Neuronal stem cell (in vitro differentiated cells): ENCODE measurements at regions not wholly inside any gene's neighbourhood (a gene's known extent, or its start where the extent isn't known, plus 50 kb on each side); places are given as distances from the start of the nearest gene placed in this dataset.

ENCODE experiments used
- DNase-seq: peaks from one replicate; pipeline ENCODE4 v3.0.0-alpha.2; 2013; ENCODE audit warnings: low spot score
- H2AFZ ChIP-seq: one replicate; pipeline ENCODE4 v1.6.1; 2013; ENCODE audit warnings: mild to moderate bottlenecking, low read length, inconsistent platforms
- H2AK5ac ChIP-seq: 2 replicates; pipeline ENCODE4 v1.6.1; 2013; ENCODE audit warnings: low read depth, mild to moderate bottlenecking, inconsistent platforms, low read length, moderate library complexity, mixed read lengths
- H2BK120ac ChIP-seq: 2 replicates; pipeline ENCODE4 v1.6.1; 2013; ENCODE audit warnings: low read depth, mild to moderate bottlenecking, inconsistent platforms, low read length, moderate library complexity, mixed read lengths
- H2BK12ac ChIP-seq: one replicate; pipeline ENCODE4 v1.6.1; 2013; ENCODE audit warnings: low read length, inconsistent platforms
- H2BK15ac ChIP-seq: 2 replicates; pipeline ENCODE4 v1.6.1; 2013; ENCODE audit warnings: mild to moderate bottlenecking, low read length, inconsistent platforms, mixed read lengths
- H2BK5ac ChIP-seq: one replicate; pipeline ENCODE4 v1.6.1; 2013; ENCODE audit warnings: inconsistent platforms, mild to moderate bottlenecking, low read length, moderate library complexity
- H3K14ac ChIP-seq: one replicate; pipeline ENCODE4 v1.6.1; 2013; ENCODE audit warnings: low read length, inconsistent platforms
- H3K18ac ChIP-seq: 2 replicates; pipeline ENCODE4 v1.6.1; 2013; ENCODE audit warnings: low read length, inconsistent platforms
- H3K23ac ChIP-seq: 2 replicates; pipeline ENCODE4 v1.6.1; 2013; ENCODE audit warnings: low read depth, mild to moderate bottlenecking, mixed read lengths, low read length, inconsistent platforms; ENCODE audit not compliant: poor library complexity
- H3K27ac ChIP-seq: replicated peaks from 3 replicates; pipeline ENCODE4 v1.5.1; 2013; ENCODE audit warnings: low read length, inconsistent platforms
- H3K27me3 ChIP-seq, 3 experiments: 2 replicates each; pipeline ENCODE4 v1.6.1; 2013; ENCODE audit warnings: low read length in 3 of 3, mild to moderate bottlenecking in 2 of 3, inconsistent platforms in 1 of 3, low read depth in 1 of 3, mixed read lengths in 1 of 3, moderate library complexity in 1 of 3; ENCODE audit not compliant: control insufficient read depth in 3 of 3, insufficient read depth in 3 of 3
- H3K36me3 ChIP-seq, 2 donors: replicated peaks in 1 of 2; 2 replicates each; pipeline ENCODE4 v1.6.1; 2013; ENCODE audit warnings: low read length in 2 of 2; ENCODE audit not compliant: control insufficient read depth in 2 of 2, insufficient read depth in 2 of 2
- H3K4ac ChIP-seq: 2 replicates; pipeline ENCODE4 v1.6.1; 2013; ENCODE audit warnings: inconsistent platforms, mild to moderate bottlenecking, low read length, moderate library complexity
- H3K4me1 ChIP-seq, 2 donors: 1 replicate in 1 of 2; 2 replicates in 1 of 2; pipeline ENCODE4 v1.6.1; 2013; ENCODE audit warnings: low read length in 2 of 2, low read depth in 1 of 2; ENCODE audit not compliant: control insufficient read depth in 2 of 2, insufficient read depth in 1 of 2
- H3K4me2 ChIP-seq: one replicate; pipeline ENCODE4 v1.6.1; 2013; ENCODE audit warnings: mild to moderate bottlenecking, low read length, inconsistent platforms; ENCODE audit not compliant: insufficient read depth, poor library complexity, severe bottlenecking
- H3K4me3 ChIP-seq, 2 donors: 2 replicates each; pipeline ENCODE4 v1.5.1; 2013; ENCODE audit warnings: low read length in 2 of 2, mild to moderate bottlenecking in 2 of 2, inconsistent platforms in 1 of 2, moderate library complexity in 1 of 2
- H3K79me1 ChIP-seq: one replicate; pipeline ENCODE4 v1.6.1; 2013; ENCODE audit warnings: low read depth, mild to moderate bottlenecking, inconsistent platforms, low read length, moderate library complexity
- H3K9ac ChIP-seq: one replicate; pipeline ENCODE4 v1.6.1; 2013; ENCODE audit warnings: mild to moderate bottlenecking, low read depth, low read length, inconsistent platforms; ENCODE audit not compliant: poor library complexity
- H3K9me3 ChIP-seq, 2 donors: replicated peaks in 1 of 2; 2 replicates each; pipeline versions ENCODE3 to v1.6.1; 2013; ENCODE audit warnings: low read length in 2 of 2, mild to moderate bottlenecking in 2 of 2, inconsistent platforms in 1 of 2, low read depth in 1 of 2, mixed read lengths in 1 of 2, moderate library complexity in 1 of 2; ENCODE audit not compliant: control insufficient read depth in 2 of 2, insufficient read depth in 1 of 2
- H4K8ac ChIP-seq: one replicate; pipeline ENCODE4 v1.6.1; 2013; ENCODE audit warnings: low read depth, mild to moderate bottlenecking, inconsistent platforms, low read length, moderate library complexity
- H4K91ac ChIP-seq: one replicate; pipeline ENCODE4 v1.6.1; 2013; ENCODE audit warnings: low read length, low read depth, mild to moderate bottlenecking, inconsistent platforms; ENCODE audit not compliant: poor library complexity
- WGBS, 2 donors: extraction: QIAGEN DNeasy Blood & Tissue Kit; methylation state at CpG; one replicate each; pipeline ENCODE4 v1.1.7; 2013; ENCODE audit warnings: missing lambda C conversion rate in 2 of 2, mixed read lengths in 1 of 2; ENCODE audit not compliant: insufficient read length in 2 of 2, insufficient replicate concordance in 1 of 2; ENCODE audit errors: extremely low coverage in 2 of 2; 5-methylcytosine and 5-hydroxymethylcytosine counted together

GRCh38 chr11:16630651-16631050 is 107.8 kb upstream of the C11orf58 start:
- Histone ChIP-seq H2AK5ac (no peak overlapping the region), H3K18ac (no peak overlapping the region), H3K27me3 (no peaks in the 10 kb centered on the region), H3K4ac (no peak overlapping the region), H3K4me3 (no peak overlapping the region), H2BK15ac (no peak overlapping the region), H3K14ac (no peak overlapping the region), H2BK12ac (no peak overlapping the region), H2AFZ (no peak overlapping the region), H3K79me1 (no peaks in the 10 kb centered on the region), H4K91ac (no peak overlapping the region), H3K9ac (no peak overlapping the region), H3K9me3 (peaks cover 0 to 5% of the 10 kb centered on the region in 2 donors), H3K4me1 (no peaks in the 10 kb centered on the region), H3K23ac (no peak overlapping the region), H2BK5ac (no peak overlapping the region), H3K36me3 (no peaks in the 10 kb centered on the region), H2BK120ac (no peak overlapping the region), H3K27ac (no peak overlapping the region), H4K8ac (no peak overlapping the region), H3K4me2 (no peak overlapping the region)
- no peak for DNase-seq

GRCh38 chr11:16618431-16618830 is 120.0 kb upstream of the C11orf58 start:
- Histone ChIP-seq H3K27me3 (peaks cover 0 to 39% (median under 1%) of the 10 kb centered on the region in 3 experiments), H3K9me3 (no peaks in the 10 kb centered on the region), H3K14ac (no peak overlapping the region), H2BK120ac (no peak overlapping the region), H2AK5ac (no peak overlapping the region), H4K8ac (no peak overlapping the region), H4K91ac (no peak overlapping the region), H3K36me3 (no peaks in the 10 kb centered on the region), H3K79me1 (peaks cover under 1% of the 10 kb centered on the region), H3K4me2 (no peak overlapping the region), H2BK15ac (no peak overlapping the region), H2BK12ac (no peak overlapping the region), H2BK5ac (no peak overlapping the region), H3K4me3 (no peak overlapping the region), H2AFZ (no peak overlapping the region), H3K23ac (no peak overlapping the region), H3K4me1 (peaks cover 0 to under 1% of the 10 kb centered on the region in 2 donors), H3K9ac (no peak overlapping the region), H3K27ac (no peak overlapping the region), H3K18ac (no peak overlapping the region), H3K4ac (no peak overlapping the region)
- WGBS, 2 donors = 100% methylated on average over 1 of the region's 5 CpGs; no CpG with 5 or more reads in 1 of the 2 donors
- DNase-seq = no peak

GRCh38 chr11:16615480-16615879 is 123.0 kb upstream of the C11orf58 start:
- Histone ChIP-seq H3K18ac (no peak overlapping the region), H3K9ac (no peak overlapping the region), H3K4me1 (peaks cover 8 to 9% of the 10 kb centered on the region in 2 donors), H4K91ac (no peak overlapping the region), H3K27ac (no peak overlapping the region), H2AFZ (no peak overlapping the region), H3K9me3 (no peaks in the 10 kb centered on the region), H3K79me1 (peaks cover 2% of the 10 kb centered on the region), H2AK5ac (no peak overlapping the region), H3K4me3 (no peak overlapping the region), H2BK120ac (no peak overlapping the region), H3K4me2 (no peak overlapping the region), H4K8ac (no peak overlapping the region), H3K23ac (no peak overlapping the region), H2BK5ac (no peak overlapping the region), H2BK15ac (no peak overlapping the region), H3K14ac (no peak overlapping the region), H3K27me3 (peaks cover 11 to 68% (median 28%) of the 10 kb centered on the region in 3 experiments), H3K36me3 (no peaks in the 10 kb centered on the region), H3K4ac (no peak overlapping the region), H2BK12ac (no peak overlapping the region)
- DNase-seq = no peak
- WGBS, 2 donors = no CpG with 5 or more reads among the region's 2 CpGs

- no peak overlapping the region for H4K8ac ChIP-seq
- H3K4ac ChIP-seq = no peak overlapping the region
- H2BK12ac ChIP-seq = peak overlapping the region; percentile 93
- no peaks in the 10 kb centered on the region for H3K36me3 ChIP-seq
- H3K4me3 ChIP-seq = peak overlapping the region; percentile 47 to 80
- peak overlapping the region; percentile 73 for H2BK15ac ChIP-seq
- peak; percentile 93 for DNase-seq
- H2AFZ ChIP-seq = peak overlapping the region; percentile 91
- peak overlapping the region; percentile 93 for H3K18ac ChIP-seq
- H3K4me1 ChIP-seq = peaks cover 8 to 9% of the 10 kb centered on the region in 2 donors
- peaks cover 0 to 9% of the 10 kb centered on the region in 2 donors for H3K9me3 ChIP-seq
- no peak overlapping the region for H4K91ac ChIP-seq
- H3K14ac ChIP-seq = peak overlapping the region; percentile 17
- H3K9ac ChIP-seq = peak overlapping the region; percentile 89
- peak overlapping the region; percentile 77 for H2BK5ac ChIP-seq
- peak overlapping the region; percentile 3 for H3K23ac ChIP-seq
- H3K4me2 ChIP-seq = peak overlapping the region; percentile 97
- peaks cover 11 to 80% (median 44%) of the 10 kb centered on the region in 3 experiments for H3K27me3 ChIP-seq
- H2AK5ac ChIP-seq = peak overlapping the region; percentile 42
- H2BK120ac ChIP-seq = peak overlapping the region; percentile 21
- WGBS, 2 donors = no CpG with 5 or more reads among the region's 65 CpGs
- peak overlapping the region; percentile 11 for H3K27ac ChIP-seq
- peaks cover 2% of the 10 kb centered on the region for H3K79me1 ChIP-seq
These were observed 124.7 kb upstream of the C11orf58 start for GRCh38 chr11:16613512-16614381.
